AG09309 (cell line): ENCODE measurements at regions not wholly inside any gene's neighbourhood (a gene's known extent, or its start where the extent isn't known, plus 50 kb on each side); places are given as distances from the start of the nearest gene placed in this dataset.

Experiments
- DNase-seq: peaks from one replicate; pipeline ENCODE4 v3.0.0-alpha.2; 2010; ENCODE audit warnings: low read depth
- H3K4me3 ChIP-seq: 2 replicates; pipeline ENCODE4 v1.5.1; 2011; ENCODE audit warnings: mild to moderate bottlenecking, low read depth, low read length, moderate library complexity; ENCODE audit not compliant: control insufficient read depth
- TF ChIP-seq, protein P1 (sequence below): IDR thresholded peaks from 2 replicates; pipeline ENCODE4 v1.5.1; 2011; ENCODE audit warnings: mild to moderate bottlenecking, low read depth, low read length, inconsistent platforms; ENCODE audit not compliant: insufficient read depth, control insufficient read depth; ENCODE audit errors: missing control alignments

DNA sequence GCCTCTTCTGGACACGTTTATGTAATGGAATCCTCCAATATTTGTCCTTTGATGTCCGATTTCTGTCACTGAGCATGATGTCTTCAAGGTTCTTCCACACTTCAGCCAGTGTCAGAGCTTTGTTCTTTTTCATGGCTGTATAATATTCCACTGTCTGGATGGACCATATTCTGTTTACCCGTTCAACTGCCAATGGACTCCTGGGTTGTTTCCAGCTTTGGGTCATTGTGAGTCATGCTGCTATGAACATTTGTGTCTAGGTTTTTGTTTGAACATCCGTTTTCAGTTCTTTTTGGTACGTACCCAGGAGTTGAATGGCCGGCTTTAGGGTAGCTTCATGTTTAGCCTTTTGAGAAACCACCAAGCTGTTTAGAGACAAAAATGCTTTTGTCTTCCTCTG lies 93.2 kb downstream of the SHOX start:
- H3K4me3 ChIP-seq, result no peak overlapping the region
- no peak for DNase-seq
- TF ChIP-seq, protein P1, sequence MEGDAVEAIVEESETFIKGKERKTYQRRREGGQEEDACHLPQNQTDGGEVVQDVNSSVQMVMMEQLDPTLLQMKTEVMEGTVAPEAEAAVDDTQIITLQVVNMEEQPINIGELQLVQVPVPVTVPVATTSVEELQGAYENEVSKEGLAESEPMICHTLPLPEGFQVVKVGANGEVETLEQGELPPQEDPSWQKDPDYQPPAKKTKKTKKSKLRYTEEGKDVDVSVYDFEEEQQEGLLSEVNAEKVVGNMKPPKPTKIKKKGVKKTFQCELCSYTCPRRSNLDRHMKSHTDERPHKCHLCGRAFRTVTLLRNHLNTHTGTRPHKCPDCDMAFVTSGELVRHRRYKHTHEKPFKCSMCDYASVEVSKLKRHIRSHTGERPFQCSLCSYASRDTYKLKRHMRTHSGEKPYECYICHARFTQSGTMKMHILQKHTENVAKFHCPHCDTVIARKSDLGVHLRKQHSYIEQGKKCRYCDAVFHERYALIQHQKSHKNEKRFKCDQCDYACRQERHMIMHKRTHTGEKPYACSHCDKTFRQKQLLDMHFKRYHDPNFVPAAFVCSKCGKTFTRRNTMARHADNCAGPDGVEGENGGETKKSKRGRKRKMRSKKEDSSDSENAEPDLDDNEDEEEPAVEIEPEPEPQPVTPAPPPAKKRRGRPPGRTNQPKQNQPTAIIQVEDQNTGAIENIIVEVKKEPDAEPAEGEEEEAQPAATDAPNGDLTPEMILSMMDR, result no peak

DNA sequence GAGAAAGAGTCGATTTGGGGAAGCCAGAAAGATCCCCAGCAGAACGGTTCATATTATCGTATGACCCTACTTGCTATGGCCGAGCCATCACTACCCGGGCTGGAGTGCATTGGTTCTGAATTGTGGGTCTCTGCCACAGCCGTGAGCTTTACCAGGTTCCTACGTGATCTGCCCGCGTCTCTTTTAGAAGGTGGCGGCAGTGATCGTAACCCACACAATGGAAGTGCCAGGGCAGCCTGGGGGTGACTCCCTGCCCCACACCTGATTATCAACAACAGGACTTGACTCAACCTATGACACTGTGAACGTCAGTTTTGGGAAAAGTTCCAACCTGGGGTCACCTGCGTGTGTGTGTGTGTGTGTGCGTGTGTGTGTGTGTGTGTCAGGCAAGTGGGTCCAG lies 90.8 kb downstream of the SHOX start:
- H3K4me3 ChIP-seq, result no peak overlapping the region
- no peak for DNase-seq
- TF ChIP-seq, protein P1, result no peak

DNA sequence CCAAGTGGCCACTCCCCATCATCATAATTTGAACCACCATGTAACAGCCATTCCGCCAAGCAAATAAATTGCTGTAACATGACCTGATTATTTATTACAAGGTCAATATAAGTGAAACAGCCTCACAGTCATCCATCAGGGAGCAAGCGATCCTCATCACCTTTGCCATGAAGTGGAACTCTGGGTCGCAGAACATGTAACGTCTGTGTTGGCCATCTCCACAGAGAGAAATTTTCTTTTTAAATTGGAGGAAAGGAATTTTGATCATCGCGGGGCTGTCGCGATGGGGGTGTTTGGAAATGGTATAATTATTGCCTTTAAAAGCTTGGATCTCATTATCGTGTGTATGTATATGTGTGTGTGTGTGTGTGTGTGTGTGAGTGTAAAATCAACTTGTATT lies 90.2 kb downstream of the SHOX start:
- DNase-seq, result no peak
- TF ChIP-seq, protein P1, result no peak
- no peak overlapping the region for H3K4me3 ChIP-seq

DNA sequence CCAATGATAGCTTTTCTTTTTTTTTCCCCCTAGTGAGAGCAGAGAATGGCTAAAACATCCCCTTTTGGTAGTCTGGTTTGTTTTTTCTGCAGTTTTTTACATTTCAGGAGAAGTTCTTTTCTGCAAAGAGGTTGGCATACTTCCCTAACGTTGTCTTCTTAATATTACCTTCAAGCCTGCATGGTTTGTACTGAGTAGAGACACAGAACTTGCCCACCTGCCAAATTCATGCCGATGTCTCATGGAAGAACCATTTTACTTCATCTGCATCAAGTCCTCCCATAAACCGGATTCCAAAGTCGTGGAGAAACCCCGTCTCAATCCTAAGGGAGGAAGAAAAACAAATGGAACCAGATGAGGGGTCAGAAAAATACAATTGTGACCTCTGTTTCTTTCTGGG lies 89.7 kb downstream of the SHOX start:
- no peak overlapping the region for H3K4me3 ChIP-seq
- DNase-seq, result no peak
- TF ChIP-seq, protein P1, result no peak

DNA sequence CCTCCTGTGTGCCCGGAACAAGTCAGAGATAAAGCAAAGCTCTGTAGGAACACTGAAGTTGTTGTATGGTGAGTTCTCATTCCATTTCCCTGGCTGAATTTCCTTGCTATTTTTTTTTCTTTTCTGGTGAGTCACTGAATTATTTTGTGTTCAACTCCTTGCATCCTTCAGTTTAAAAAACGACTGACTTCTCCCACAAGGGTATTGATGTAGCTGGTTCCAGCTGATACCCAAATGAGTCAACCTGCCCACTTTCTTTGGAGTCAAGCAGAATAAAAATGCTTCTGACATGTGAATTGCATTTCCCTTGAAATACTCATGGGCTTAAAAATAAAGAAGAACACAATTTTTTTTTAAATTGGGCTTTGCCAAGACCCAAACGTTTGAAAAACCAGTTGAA lies 85.5 kb downstream of the SHOX start:
- TF ChIP-seq, protein P1, result no peak
- DNase-seq, result no peak
- H3K4me3 ChIP-seq, result no peak overlapping the region

DNA sequence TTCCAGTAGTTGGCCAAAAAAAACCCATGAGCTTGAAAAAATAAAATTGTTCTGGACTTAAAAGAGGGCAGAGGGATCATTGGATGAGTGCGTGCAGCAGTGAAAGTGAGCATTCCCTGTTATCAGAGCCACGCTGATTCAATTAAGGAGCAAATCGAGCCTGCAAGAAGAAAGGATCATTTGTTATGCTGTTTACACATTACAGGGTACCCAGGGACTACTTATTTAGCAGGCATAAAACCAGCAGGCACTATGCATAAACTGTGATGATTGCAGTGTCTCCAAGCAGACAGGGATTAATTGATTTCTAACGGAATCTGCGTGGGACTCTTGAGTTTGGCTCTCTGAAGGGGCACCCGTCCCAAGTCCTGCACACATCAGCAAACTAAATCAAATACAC lies 83.5 kb downstream of the SHOX start:
- TF ChIP-seq, protein P1, result no peak
- no peak for DNase-seq
- H3K4me3 ChIP-seq, result no peak overlapping the region
